ENCODE measurements at regions not wholly inside any gene's neighbourhood (a gene's known extent, or its start where the extent isn't known, plus 50 kb on each side); places are given as distances from the start of the nearest gene placed in this dataset.

DNA sequence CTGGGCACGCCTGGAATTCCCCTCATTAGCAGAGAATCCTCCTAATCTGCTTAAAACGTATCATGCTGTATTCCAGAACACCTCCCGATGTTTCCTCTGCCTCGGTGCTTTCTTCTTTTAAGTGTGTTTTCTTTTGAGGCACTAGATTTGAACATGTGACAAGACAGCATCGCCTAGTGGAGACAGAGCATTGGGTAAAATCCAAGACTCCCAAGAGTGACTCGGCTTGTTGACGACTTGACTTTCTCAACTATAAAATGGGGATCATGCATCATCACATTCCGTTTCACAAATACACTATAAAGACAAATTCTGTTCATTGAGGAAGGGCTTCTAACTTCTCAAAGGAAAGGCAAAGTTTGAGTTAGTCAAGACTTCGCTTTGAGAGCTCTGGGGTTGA, 105.6 kb upstream of the RNF32 start:
- H3K4me3 ChIP-seq (ENCODE audit: low read depth, low read length): no peak overlapping the region
- no peaks in the 10 kb centered on the region for H3K9me3 ChIP-seq
- TF ChIP-seq, protein P1, sequence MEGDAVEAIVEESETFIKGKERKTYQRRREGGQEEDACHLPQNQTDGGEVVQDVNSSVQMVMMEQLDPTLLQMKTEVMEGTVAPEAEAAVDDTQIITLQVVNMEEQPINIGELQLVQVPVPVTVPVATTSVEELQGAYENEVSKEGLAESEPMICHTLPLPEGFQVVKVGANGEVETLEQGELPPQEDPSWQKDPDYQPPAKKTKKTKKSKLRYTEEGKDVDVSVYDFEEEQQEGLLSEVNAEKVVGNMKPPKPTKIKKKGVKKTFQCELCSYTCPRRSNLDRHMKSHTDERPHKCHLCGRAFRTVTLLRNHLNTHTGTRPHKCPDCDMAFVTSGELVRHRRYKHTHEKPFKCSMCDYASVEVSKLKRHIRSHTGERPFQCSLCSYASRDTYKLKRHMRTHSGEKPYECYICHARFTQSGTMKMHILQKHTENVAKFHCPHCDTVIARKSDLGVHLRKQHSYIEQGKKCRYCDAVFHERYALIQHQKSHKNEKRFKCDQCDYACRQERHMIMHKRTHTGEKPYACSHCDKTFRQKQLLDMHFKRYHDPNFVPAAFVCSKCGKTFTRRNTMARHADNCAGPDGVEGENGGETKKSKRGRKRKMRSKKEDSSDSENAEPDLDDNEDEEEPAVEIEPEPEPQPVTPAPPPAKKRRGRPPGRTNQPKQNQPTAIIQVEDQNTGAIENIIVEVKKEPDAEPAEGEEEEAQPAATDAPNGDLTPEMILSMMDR (IDR thresholded peaks at IDR 0.05; ENCODE audit: low read depth, low read length): no peak
- H3K4me1 ChIP-seq: no peaks in the 10 kb centered on the region
- H3K36me3 ChIP-seq: no peaks in the 10 kb centered on the region
- DNase-seq: no peak
- H3K27me3 ChIP-seq: no peaks in the 10 kb centered on the region; the same call in 1 of the 2 replicates

DNA sequence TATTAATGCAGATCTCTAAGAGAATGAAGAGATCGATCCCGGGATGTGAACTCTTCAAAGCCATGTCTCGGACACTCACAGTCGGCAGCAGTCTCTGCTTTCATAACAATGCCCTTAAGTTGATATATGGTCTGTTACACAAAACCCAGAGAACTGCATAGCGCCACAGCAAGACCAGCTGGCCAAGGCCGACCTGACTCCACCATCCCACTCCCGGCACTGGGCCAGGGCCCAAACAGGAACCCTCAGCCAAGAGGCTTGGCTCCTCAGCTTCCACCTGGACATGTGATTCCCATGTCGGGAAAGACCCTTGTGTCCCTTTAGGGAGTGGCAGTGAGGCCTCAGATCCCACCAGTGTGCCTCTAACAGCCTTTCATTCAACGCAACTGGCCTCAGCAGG, 106.6 kb upstream of the RNF32 start:
- Histone ChIP-seq H3K36me3 (no peaks in the 10 kb centered on the region), H3K4me1 (no peaks in the 10 kb centered on the region), H3K27me3 (no peaks in the 10 kb centered on the region; the same call in 1 of the 2 replicates), H3K4me3 (ENCODE audit: low read depth, low read length) (no peak overlapping the region), H3K9me3 (no peaks in the 10 kb centered on the region)
- no peak for DNase-seq
- TF ChIP-seq, protein P1 (IDR thresholded peaks at IDR 0.05; ENCODE audit: low read depth, low read length): no peak

DNA sequence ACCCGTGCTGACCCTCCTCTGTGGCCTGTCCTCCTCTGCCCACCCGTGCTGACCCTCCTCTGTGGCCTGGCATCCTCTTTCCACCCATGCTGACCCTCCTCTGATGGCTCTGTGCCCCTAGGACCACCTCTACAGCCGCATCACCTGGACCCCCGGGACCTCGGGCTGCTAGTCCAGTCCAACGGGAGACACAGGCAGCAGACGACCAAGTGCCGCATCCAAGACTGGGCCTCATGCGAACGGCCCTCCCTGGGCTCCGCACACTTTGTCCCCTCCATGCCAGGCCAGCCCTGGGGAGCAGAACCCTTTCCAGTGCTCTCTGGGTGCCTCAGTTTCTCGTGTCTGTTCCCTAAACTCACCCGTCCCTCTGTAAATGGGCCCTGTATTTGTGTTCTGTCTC, 107.2 kb upstream of the RNF32 start:
- Histone ChIP-seq H3K4me1 (no peaks in the 10 kb centered on the region), H3K9me3 (no peaks in the 10 kb centered on the region), H3K27me3 (no peaks in the 10 kb centered on the region), H3K4me3 (ENCODE audit: low read depth, low read length) (no peak overlapping the region), H3K36me3 (no peaks in the 10 kb centered on the region)
- TF ChIP-seq, protein P1 (IDR thresholded peaks at IDR 0.05; ENCODE audit: low read depth, low read length): no peak
- no peak for DNase-seq

DNA sequence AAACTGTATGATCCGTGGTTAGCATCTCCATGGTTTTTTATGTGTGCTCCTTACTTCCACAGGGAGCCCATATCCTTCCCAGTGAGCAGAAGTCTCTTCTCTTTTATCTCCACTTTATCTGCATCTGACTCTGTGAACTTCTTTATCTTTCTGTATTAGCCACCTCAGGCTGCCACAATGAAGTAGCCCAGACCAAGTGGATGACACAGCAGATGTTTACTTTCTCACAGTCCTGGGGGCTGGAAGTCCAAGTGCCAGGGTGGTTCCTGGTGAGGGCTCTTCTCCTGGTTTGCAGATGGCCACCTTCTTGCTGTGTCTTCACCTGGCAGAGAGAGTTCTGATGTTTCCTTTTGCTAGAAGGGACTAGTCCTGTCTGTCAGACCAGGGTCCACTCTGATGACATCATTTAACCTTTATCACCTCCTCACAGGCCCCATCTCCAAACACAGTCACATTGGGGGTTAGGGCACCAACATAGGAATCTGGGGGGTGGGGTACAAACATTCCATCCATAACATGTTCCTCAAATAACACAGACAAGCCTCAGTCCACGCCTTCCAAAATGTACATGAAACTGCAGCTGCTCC, 108.5 kb upstream of the RNF32 start:
- H3K27me3 ChIP-seq: no peaks in the 10 kb centered on the region
- TF ChIP-seq, protein P1 (IDR thresholded peaks at IDR 0.05; ENCODE audit: low read depth, low read length): no peak
- H3K9me3 ChIP-seq: no peaks in the 10 kb centered on the region
- no peak overlapping the region for H3K4me3 ChIP-seq (ENCODE audit: low read depth, low read length)
- no peaks in the 10 kb centered on the region for H3K36me3 ChIP-seq
- DNase-seq: no peak
- H3K4me1 ChIP-seq: no peaks in the 10 kb centered on the region

DNA sequence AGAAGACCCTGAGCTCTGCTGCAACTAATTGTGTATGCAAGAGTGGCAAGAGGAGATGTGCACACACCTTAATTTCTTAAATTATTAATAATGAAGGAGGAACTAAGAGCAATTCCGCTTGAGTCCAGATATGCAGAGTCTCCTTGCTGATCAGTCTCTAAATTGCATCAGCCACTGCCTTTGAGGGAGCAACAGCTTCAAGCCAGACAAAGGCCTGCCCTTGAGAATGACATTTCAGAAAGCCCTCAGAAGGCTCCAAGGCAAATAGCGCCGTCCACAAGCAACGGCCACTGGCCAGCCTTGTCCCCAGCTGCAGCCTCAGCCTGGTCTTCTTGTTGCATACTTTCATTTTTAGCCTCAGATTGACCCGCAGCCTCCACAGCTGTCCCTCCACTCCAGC, 110.6 kb upstream of the RNF32 start:
- H3K27me3 ChIP-seq: no peaks in the 10 kb centered on the region
- H3K4me1 ChIP-seq: no peaks in the 10 kb centered on the region
- no peak for DNase-seq

DNA sequence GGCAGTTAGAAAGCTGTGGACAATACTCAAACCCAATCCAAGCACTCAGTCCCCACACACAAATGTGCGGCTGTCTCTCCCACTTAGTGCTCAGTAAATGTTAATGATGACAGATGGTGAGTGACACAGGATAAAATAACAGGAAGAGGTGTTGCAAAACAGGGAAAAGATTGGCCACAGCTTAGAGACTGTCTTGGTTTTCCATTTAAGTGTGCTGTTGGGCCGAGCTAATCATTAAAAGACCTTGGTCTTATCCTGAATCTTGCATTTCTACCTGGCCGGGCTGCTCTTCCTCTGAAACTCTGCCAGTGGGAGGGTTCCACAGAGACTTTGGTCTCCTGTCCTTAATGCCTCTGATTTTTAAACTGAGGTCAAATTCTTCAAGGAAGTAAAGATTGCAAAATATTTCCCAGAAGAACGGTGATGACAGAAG, 113.1 kb upstream of the RNF32 start:
- Histone ChIP-seq H3K27me3 (peaks cover 10% of the 10 kb centered on the region; the same call in 1 of the 2 replicates), H3K9me3 (no peaks in the 10 kb centered on the region), H3K4me3 (ENCODE audit: low read depth, low read length) (no peak overlapping the region), H3K36me3 (no peaks in the 10 kb centered on the region), H3K4me1 (no peaks in the 10 kb centered on the region)
- TF ChIP-seq, protein P1 (IDR thresholded peaks at IDR 0.05; ENCODE audit: low read depth, low read length): no peak
- no peak for DNase-seq

More for the DNA sequence above, 110.6 kb upstream of the RNF32 start:
- TF ChIP-seq, protein P1 (IDR thresholded peaks at IDR 0.05; ENCODE audit: low read depth, low read length): no peak
- H3K36me3 ChIP-seq: no peaks in the 10 kb centered on the region
- no peaks in the 10 kb centered on the region for H3K9me3 ChIP-seq
- no peak overlapping the region for H3K4me3 ChIP-seq (ENCODE audit: low read depth, low read length)
